ENCODE measurements at regions not wholly inside any gene's neighbourhood (a gene's known extent, or its start where the extent isn't known, plus 50 kb on each side); places are given as distances from the start of the nearest gene placed in this dataset.

DNA sequence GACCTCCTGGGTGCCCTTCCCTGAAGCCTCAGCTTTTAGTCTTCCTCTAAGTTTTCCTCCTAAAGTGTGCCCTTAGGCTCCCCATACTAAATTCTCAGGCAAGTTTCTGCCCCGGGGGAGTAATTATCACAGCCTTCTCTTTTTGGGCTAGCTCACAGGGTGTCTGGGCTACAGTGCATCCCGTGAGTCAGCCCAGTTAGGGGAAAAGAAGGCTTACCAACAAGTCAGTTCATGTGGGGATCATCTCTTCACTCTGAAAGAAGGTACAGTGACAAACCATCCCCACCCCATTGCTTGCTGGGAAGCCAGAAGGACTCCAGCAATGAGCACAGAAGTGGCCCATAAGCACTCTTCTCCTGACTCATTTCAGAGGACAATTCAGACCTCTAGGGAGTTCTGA is 134.7 kb upstream of the FAM9C start:
- TF ChIP-seq ZFX (IDR thresholded peaks at IDR 0.05) (no peak), CTCF (conservative IDR thresholded peaks at IDR 0.05) (no peak)
- H3K27ac ChIP-seq: no peak overlapping the region

DNA sequence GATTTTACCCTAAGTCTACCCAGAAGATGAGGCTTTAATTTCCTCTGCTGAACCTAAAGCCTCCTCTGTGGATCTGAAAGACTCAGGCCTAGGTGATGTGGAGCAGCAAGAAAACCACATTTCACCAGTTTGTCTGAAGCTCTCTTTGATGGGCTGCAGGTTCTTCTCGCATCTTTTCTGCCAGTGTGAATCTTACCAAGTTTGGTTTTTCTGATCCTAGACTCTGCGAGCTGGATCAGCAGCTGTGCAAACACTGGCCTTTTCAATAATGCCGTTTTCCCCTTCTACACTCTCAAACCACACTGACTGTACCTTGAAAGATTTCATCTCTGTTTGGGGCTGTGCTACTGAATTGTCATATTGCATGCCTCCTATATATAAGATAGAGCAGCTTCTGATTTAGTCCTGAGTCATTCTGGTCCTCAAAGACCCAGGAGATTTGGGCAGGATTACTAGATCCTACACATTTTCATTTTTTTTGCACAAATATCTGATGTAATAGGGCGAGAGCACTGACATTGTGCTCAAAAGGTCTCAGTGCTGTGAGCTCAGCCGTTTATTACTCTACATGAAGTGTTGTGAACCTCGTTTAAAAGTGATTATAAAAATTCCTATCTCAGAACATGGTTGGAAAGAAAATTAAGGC is 133.6 kb upstream of the FAM9C start:
- no peak overlapping the region for H3K27ac ChIP-seq
- TF ChIP-seq CTCF (conservative IDR thresholded peaks at IDR 0.05) (no peak), ZFX (IDR thresholded peaks at IDR 0.05) (no peak)

- TF ChIP-seq CTCF (conservative IDR thresholded peaks at IDR 0.05) (no peak), ZFX (IDR thresholded peaks at IDR 0.05) (no peak)
- no peak overlapping the region for H3K27ac ChIP-seq
These were observed 130.6 kb upstream of the FAM9C start for GRCh38 chrX:13175056-13175455.

DNA sequence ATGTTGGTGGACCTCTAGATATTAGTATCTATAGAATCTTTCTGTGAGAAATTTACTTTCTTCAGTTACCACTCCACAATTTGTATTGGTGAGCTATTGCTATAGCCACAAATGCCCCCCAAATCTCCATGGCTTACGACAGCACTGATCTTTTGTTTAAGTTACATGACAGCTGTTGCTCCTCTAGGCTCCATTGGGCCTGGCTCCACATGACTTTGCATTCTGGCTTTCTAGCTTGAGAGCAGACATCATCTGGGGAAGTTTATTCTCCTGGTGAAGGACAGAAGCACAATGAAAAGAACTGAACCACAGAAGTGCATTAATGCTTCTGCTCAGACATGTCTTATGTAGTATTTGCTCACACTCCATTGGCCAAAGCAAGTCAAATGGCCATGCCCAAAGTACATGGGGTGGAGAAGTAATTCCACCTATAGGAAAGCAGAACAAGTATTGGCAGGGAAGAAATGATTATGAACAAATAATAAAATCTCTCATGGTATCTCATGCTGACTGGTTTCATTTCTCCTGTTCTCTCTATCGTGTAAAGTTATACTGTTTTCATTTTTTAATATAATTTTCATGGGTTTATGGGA is 126.6 kb upstream of the FAM9C start:
- no peak overlapping the region for H3K27ac ChIP-seq

GRCh38 chrX:13169684-13170083 is 125.3 kb upstream of the FAM9C start:
- TF ChIP-seq ZFX (IDR thresholded peaks at IDR 0.05) (no peak), CTCF (conservative IDR thresholded peaks at IDR 0.05) (no peak)
- H3K27ac ChIP-seq: no peak overlapping the region

More for the DNA sequence above, 126.6 kb upstream of the FAM9C start:
- TF ChIP-seq ZFX (IDR thresholded peaks at IDR 0.05) (no peak), CTCF (conservative IDR thresholded peaks at IDR 0.05) (no peak)

DNA sequence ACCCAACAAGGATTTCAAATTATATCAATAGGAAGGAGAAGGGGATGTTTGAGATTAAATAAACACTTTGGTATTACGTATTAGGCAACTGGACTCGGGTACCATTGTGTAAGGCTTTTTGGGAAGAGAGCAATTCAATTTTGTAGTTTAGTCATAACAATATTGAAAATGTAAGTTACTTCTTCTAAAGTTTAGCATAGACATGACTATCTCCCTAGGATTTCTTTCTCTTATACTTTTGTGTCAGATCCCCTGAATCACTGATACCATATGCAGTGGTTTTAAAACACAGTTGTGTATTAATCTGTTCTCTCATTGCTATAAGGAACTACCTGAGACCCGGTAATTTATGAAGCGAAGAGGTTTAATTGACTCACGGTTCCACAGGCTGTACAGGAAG is 123.8 kb upstream of the FAM9C start:
- H3K27ac ChIP-seq: no peak overlapping the region
- TF ChIP-seq ZFX (IDR thresholded peaks at IDR 0.05) (no peak), CTCF (conservative IDR thresholded peaks at IDR 0.05) (no peak)

DNA sequence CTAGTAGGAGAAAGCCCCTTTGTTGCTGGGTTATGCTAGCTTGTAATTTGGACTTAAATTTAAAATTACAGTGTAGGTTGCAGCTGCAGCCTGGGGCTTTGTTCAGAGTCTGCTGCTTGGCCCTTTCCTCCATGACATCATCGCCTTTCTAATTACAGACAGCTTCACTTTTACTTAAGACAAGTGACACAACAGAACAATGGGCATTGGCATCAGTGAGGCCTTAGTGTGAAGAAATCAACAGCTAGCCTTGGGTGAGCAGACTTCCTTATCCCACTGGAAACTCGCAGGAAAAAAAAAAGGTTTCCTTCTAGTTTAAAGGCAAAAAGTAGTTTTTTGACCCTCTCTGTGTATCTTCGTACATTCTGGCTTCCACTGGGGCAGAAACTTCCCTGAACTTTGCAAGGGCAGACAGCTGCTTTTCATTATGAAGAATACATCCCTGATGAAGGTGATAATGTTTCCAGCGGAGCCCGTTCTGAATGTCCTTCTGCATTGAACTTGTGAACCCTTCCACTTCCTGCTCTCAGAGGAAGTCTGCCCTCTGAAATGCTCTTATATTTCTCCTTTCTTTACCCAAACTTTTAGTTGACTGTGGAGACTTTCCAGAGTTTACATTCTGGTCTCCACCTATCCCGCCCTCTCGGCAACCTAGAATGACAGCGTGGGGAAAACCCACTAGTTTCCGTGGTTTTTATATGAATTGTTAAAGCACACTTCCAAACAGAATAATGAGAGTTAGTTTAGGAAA is 123.2 kb upstream of the FAM9C start:
- H3K27ac ChIP-seq: no peak overlapping the region
- TF ChIP-seq ZFX (IDR thresholded peaks at IDR 0.05) (no peak), CTCF (conservative IDR thresholded peaks at IDR 0.05) (no peak)
